K562 (cell line): ENCODE measurements at regions not wholly inside any gene's neighbourhood (a gene's known extent, or its start where the extent isn't known, plus 50 kb on each side); places are given as distances from the start of the nearest gene placed in this dataset.

Experiments used
- ATAC-seq: fragments of 200-7000 bp; cut with Tn5 transposase; 3 replicates; pipeline ENCODE4 v1.9.1; 2020; ENCODE audit warnings: moderate library complexity
- BruUV-seq: library from RNA; stranded (reverse); fragments of 400-500 nt; replicated peaks from 2 replicates; lab custom pipeline; 2021; lab: Mats Ljungman, UMichigan
- CTCF ChIA-PET: fragments of 300-600 bp; formaldehyde crosslinking; extraction: SDS; loops from one replicate; lab custom pipeline; 2021; ENCODE audit warnings: low intra/inter-chr PET ratio; lab: Yijun Ruan, JAX
- POLR2A ChIA-PET: fragments of 300-600, 350-650 bp; sonication (Branson Sonifier 250); formaldehyde crosslinking; extraction: SDS; loops from one replicate; lab custom pipeline; 2021; ENCODE audit warnings: antibody characterized with exemption, inconsistent platforms; lab: Yijun Ruan, JAX
- DNase-seq, 4 experiments: peaks; one replicate each; pipeline versions ENCODE4 v3.0.0 to v3.0.0-alpha.2; 2011 to 2018; ENCODE audit warnings: low spot score in 3 of 4, mixed read lengths in 3 of 4; ENCODE audit errors: extremely low read depth in 1 of 4
- FAIRE-seq: peaks from 2 replicates; lab custom pipeline; 2011; peaks lifted over from hg19 to GRCh38; lab: Jason Lieb, UNC
- H2AFZ ChIP-seq: 2 replicates; pipeline ENCODE4 v1.6.0; 2011; ENCODE audit warnings: low read depth, low read length, control low read depth, inconsistent platforms
- H3K27ac ChIP-seq: fragments of 200-600 bp; 3 replicates; pipeline ENCODE4 v1.8.0; 2011; ENCODE audit warnings: low read depth, mild to moderate bottlenecking, control low read depth, inconsistent platforms, low read length, moderate library complexity, mixed read lengths; ENCODE audit errors: extremely low read depth
- H3K27me3 ChIP-seq, 2 experiments: fragments of 300-600 bp in 1 of 2; 2 replicates in 1 of 2; 3 replicates in 1 of 2; pipeline versions ENCODE4 v1.6.0 to v1.8.0; 2011; ENCODE audit warnings: inconsistent platforms in 2 of 2, low read length in 2 of 2, mild to moderate bottlenecking in 1 of 2, mixed read lengths in 1 of 2, moderate library complexity in 1 of 2; ENCODE audit not compliant: control insufficient read depth in 2 of 2, insufficient read depth in 2 of 2
- H3K36me3 ChIP-seq: fragments of 300-600 bp; 3 replicates; pipeline ENCODE4 v1.8.0; 2011; ENCODE audit warnings: mild to moderate bottlenecking, low read length, inconsistent platforms; ENCODE audit not compliant: control insufficient read depth, insufficient read depth
- H3K4me1 ChIP-seq, 2 experiments: fragments of 200-600 bp in 1 of 2; replicated peaks in 1 of 2; 2 replicates in 1 of 2; 3 replicates in 1 of 2; pipeline versions ENCODE4 v1.5.1 to v1.8.0; 2011; ENCODE audit warnings: inconsistent platforms in 2 of 2, low read length in 2 of 2, mild to moderate bottlenecking in 1 of 2, mixed read lengths in 1 of 2, moderate library complexity in 1 of 2; ENCODE audit not compliant: control insufficient read depth in 2 of 2, insufficient read depth in 2 of 2
- H3K4me2 ChIP-seq: 2 replicates; pipeline ENCODE4 v1.6.1; 2011; ENCODE audit warnings: low read length, control low read depth, inconsistent platforms, mixed read lengths; ENCODE audit not compliant: insufficient read depth
- H3K4me3 ChIP-seq: fragments of 200-600 bp; sonication (generic), shearing (Covaris generic); 2 replicates; pipeline ENCODE4 v1.5.1; 2016; ENCODE audit warnings: control low read depth, inconsistent platforms
- H3K79me2 ChIP-seq: fragments of 200-600 bp; 3 replicates; pipeline ENCODE4 v1.8.0; 2011; ENCODE audit warnings: low read length, inconsistent platforms; ENCODE audit not compliant: control insufficient read depth, insufficient read depth
- H3K9ac ChIP-seq, 2 experiments: 2 replicates each; pipeline versions ENCODE4 v1.6.0 to v1.6.1; 2011; ENCODE audit warnings: low read depth in 2 of 2, low read length in 2 of 2, control low read depth in 1 of 2, inconsistent platforms in 1 of 2, mild to moderate bottlenecking in 1 of 2, mixed read lengths in 1 of 2; ENCODE audit not compliant: insufficient read depth in 1 of 2
- H3K9me1 ChIP-seq: one replicate; pipeline ENCODE4 v1.6.0; 2011; ENCODE audit warnings: inconsistent platforms, mild to moderate bottlenecking, low read length, moderate library complexity; ENCODE audit not compliant: control insufficient read depth, insufficient read depth
- H3K9me3 ChIP-seq: replicated peaks from 2 replicates; pipeline ENCODE4 v1.5.1; 2011; ENCODE audit warnings: low read depth, low read length, inconsistent platforms; ENCODE audit not compliant: control insufficient read depth, insufficient read depth
- H4K20me1 ChIP-seq: replicated peaks from 2 replicates; pipeline ENCODE4 v1.6.1; 2011; ENCODE audit warnings: low read length, inconsistent platforms, mixed read lengths; ENCODE audit not compliant: control insufficient read depth, insufficient read depth
- ATF7 ChIP-seq: fragments of 450-650 bp; IDR thresholded peaks from 2 replicates; pipeline ENCODE4 v1.7.1; 2014; ENCODE audit warnings: mild to moderate bottlenecking, moderate library complexity
- CHD1 ChIP-seq: fragments of 200-600 bp; sonication (generic); IDR thresholded peaks from one replicate; pipeline ENCODE4 v1.6.1; 2012; ENCODE audit warnings: mild to moderate bottlenecking, moderate library complexity, low read length, inconsistent platforms
- DMBX1 ChIP-seq: fragments of 250-450 bp; sonication (Bioruptor Pico); IDR thresholded peaks from 2 replicates; pipeline ENCODE4 v1.8.0; 2022; ENCODE audit warnings: inconsistent platforms, mild to moderate bottlenecking, moderate library complexity, borderline replicate concordance
- ESRRA ChIP-seq: fragments of 450-650 bp; IDR thresholded peaks from 2 replicates; pipeline ENCODE4 v1.6.1; 2014; ENCODE audit warnings: low read depth, mild to moderate bottlenecking, moderate library complexity, borderline replicate concordance
- MBD2 ChIP-seq: sonication (generic); IDR thresholded peaks from 2 replicates; pipeline ENCODE4 v1.6.1; 2016; ENCODE audit warnings: low read depth, borderline replicate concordance
- PCBP1 ChIP-seq: fragments of 200-400 bp; formaldehyde crosslinking; IDR thresholded peaks from 2 replicates; pipeline ENCODE4 v1.6.1; 2018; ENCODE audit warnings: mild to moderate bottlenecking, low read depth, low read length; ENCODE audit not compliant: poor library complexity, severe bottlenecking
- PHF21A ChIP-seq: fragments of 450-650 bp; IDR thresholded peaks from 2 replicates; pipeline ENCODE4 v1.6.1; 2017; ENCODE audit warnings: low read depth, borderline replicate concordance
- POLR2AphosphoS2 ChIP-seq: IDR thresholded peaks from 2 replicates; pipeline ENCODE4 v1.6.1; 2012; ENCODE audit warnings: low read length, improper control_type of control experiment
- SIN3B ChIP-seq: fragments of 450-650 bp; IDR thresholded peaks from 2 replicates; pipeline ENCODE4 v1.6.1; 2017; ENCODE audit warnings: low read depth, mild to moderate bottlenecking, moderate library complexity
- ZNF3 ChIP-seq: fragments of 250-450 bp; sonication (Bioruptor Pico); IDR thresholded peaks from 2 replicates; pipeline ENCODE4 v1.5.0; 2021; ENCODE audit warnings: mild to moderate bottlenecking, moderate library complexity
- ZNF75A ChIP-seq: fragments of 450-650 bp; formaldehyde crosslinking; IDR thresholded peaks from 2 replicates; pipeline ENCODE4 v1.4.0; 2020; ENCODE audit warnings: mild to moderate bottlenecking
- WGBS: fragments of 100-300 bp; shearing (Covaris generic); methylation state at CpG from one replicate; pipeline ENCODE4 v1.1.6; 2016; ENCODE audit warnings: low coverage, mixed read lengths; ENCODE audit not compliant: insufficient coverage; ENCODE audit errors: missing lambda C conversion rate; 5-methylcytosine and 5-hydroxymethylcytosine counted together
- in situ Hi-C: fragments of 300-500 bp; cut with MboI; formaldehyde crosslinking; loops from 4 replicates; pipeline ENCODE4 v1.15.0; 2018; ENCODE audit warnings: inconsistent platforms, mixed read lengths
- intact Hi-C: fragments of 100-400 bp; cut with micrococcal nuclease; formaldehyde crosslinking; loops from 2 replicates; pipeline ENCODE4 v1.14.2; 2022
- TF ChIP-seq, protein P1 (sequence below): fragments of 450-650 bp; IDR thresholded peaks from 2 replicates; pipeline ENCODE4 v1.6.1; 2016; ENCODE audit warnings: low read depth
- TF ChIP-seq, protein P2 (sequence below): fragments of 450-650 bp; IDR thresholded peaks from 2 replicates; pipeline ENCODE4 v1.6.1; 2018; ENCODE audit warnings: mild to moderate bottlenecking, low read depth; ENCODE audit not compliant: partially characterized antibody

DNA sequence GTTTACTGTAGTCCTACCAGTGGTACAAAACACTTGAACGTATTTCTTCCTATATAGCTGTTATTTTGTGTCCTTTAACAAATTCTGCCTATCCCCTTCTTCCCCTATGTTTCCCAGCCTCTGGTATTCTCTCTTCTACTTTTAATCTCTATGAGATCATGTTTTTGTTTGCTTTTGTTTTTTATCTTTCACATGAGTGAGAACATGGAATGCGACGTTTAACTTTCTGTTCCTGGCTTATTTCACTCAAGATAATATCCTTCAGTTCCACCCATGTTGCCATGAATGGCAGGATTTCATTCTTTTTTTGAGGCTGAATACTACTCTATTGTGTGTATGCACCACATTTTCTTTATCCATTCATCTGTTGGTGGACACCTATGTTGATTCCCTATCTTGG, 634.4 kb upstream of the WWC1 start:
- H3K79me2 ChIP-seq, result no peaks in the 10 kb centered on the region
- TF ChIP-seq ATF7 (no peak), ZNF3 (no peak), ZNF75A (CRISPR knock-in tag) (no peak), CHD1 (no peak), PCBP1 (no peak), MBD2 (no peak), SIN3B (no peak), DMBX1 (CRISPR knock-in tag) (no peak), ESRRA (no peak), PHF21A (no peak), POLR2AphosphoS2 (no peak)
- TF ChIP-seq, protein P1, sequence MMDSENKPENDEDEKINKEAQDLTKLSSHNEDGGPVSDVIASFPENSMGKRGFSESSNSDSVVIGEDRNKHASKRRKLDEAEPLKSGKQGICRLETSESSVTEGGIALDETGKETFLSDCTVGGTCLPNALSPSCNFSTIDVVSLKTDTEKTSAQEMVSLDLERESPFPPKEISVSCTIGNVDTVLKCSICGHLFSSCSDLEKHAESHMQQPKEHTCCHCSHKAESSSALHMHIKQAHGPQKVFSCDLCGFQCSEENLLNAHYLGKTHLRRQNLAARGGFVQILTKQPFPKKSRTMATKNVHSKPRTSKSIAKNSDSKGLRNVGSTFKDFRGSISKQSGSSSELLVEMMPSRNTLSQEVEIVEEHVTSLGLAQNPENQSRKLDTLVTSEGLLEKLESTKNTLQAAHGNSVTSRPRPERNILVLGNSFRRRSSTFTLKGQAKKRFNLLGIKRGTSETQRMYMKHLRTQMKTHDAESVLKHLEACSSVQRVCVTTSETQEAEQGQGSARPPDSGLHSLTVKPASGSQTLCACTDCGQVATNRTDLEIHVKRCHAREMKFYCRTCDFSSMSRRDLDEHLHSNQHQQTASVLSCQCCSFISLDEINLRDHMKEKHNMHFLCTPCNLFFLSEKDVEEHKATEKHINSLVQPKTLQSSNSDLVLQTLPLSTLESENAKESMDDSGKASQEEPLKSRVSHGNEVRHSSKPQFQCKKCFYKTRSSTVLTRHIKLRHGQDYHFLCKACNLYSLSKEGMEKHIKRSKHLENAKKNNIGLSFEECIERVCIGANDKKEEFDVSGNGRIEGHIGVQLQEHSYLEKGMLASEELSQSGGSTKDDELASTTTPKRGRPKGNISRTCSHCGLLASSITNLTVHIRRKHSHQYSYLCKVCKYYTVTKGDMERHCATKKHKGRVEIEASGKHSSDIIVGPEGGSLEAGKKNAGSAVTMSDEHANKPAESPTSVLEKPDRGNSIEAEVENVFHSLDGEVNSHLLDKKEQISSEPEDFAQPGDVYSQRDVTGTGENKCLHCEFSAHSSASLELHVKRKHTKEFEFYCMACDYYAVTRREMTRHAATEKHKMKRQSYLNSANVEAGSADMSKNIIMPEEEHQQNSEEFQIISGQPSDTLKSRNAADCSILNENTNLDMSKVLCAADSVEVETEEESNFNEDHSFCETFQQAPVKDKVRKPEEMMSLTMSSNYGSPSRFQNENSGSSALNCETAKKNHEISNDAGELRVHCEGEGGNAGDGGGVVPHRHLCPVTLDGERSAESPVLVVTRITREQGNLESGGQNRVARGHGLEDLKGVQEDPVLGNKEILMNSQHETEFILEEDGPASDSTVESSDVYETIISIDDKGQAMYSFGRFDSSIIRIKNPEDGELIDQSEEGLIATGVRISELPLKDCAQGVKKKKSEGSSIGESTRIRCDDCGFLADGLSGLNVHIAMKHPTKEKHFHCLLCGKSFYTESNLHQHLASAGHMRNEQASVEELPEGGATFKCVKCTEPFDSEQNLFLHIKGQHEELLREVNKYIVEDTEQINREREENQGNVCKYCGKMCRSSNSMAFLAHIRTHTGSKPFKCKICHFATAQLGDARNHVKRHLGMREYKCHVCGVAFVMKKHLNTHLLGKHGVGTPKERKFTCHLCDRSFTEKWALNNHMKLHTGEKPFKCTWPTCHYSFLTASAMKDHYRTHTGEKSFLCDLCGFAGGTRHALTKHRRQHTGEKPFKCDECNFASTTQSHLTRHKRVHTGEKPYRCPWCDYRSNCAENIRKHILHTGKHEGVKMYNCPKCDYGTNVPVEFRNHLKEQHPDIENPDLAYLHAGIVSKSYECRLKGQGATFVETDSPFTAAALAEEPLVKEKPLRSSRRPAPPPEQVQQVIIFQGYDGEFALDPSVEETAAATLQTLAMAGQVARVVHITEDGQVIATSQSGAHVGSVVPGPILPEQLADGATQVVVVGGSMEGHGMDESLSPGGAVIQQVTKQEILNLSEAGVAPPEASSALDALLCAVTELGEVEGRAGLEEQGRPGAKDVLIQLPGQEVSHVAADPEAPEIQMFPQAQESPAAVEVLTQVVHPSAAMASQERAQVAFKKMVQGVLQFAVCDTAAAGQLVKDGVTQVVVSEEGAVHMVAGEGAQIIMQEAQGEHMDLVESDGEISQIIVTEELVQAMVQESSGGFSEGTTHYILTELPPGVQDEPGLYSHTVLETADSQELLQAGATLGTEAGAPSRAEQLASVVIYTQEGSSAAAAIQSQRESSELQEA, result no peak
- TF ChIP-seq, protein P2, sequence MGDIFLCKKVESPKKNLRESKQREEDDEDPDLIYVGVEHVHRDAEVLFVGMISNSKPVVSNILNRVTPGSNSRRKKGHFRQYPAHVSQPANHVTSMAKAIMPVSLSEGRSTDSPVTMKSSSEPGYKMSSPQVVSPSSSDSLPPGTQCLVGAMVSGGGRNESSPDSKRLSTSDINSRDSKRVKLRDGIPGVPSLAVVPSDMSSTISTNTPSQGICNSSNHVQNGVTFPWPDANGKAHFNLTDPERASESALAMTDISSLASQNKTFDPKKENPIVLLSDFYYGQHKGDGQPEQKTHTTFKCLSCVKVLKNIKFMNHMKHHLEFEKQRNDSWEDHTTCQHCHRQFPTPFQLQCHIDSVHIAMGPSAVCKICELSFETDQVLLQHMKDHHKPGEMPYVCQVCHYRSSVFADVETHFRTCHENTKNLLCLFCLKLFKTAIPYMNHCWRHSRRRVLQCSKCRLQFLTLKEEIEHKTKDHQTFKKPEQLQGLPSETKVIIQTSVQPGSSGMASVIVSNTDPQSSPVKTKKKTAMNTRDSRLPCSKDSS, result no peak
- TF ChIP-seq, all 486 proteins: peak for 0
- no peaks in the 10 kb centered on the region for H3K4me1 ChIP-seq
- no peaks in the 10 kb centered on the region for H3K27me3 ChIP-seq
- no peak overlapping the region for H3K4me3 ChIP-seq
- intact Hi-C loops, result no loop called here
- in situ Hi-C loops, result no loop called here
- no peaks in the 10 kb centered on the region for H4K20me1 ChIP-seq
- 0% methylated on average over 3 of the region's 3 CpGs for WGBS
- ChIA-PET POLR2A (no interaction called here), CTCF (no interaction called here)
- H3K9me1 ChIP-seq, result no peaks in the 10 kb centered on the region
- H3K27ac ChIP-seq, result no peak overlapping the region
- no peaks in the 10 kb centered on the region for H3K36me3 ChIP-seq
- H3K9ac ChIP-seq, result no peak overlapping the region
- FAIRE-seq, result no peak
- H3K9me3 ChIP-seq, result no peaks in the 10 kb centered on the region
- no peak for DNase-seq
- no peak for ATAC-seq
- no peak overlapping the region for H3K4me2 ChIP-seq
- H2AFZ ChIP-seq, result no peak overlapping the region
- BruUV-seq, result no TSS peak
